CD4-positive, alpha-beta T cell (primary cell): ENCODE measurements at regions not wholly inside any gene's neighbourhood (a gene's known extent, or its start where the extent isn't known, plus 50 kb on each side); places are given as distances from the start of the nearest gene placed in this dataset.

Experiments
- ATAC-seq: fragments of 200-7000 bp; cut with Tn5 transposase; one replicate; pipeline ENCODE4 v1.10.0; 2022; ENCODE audit warnings: mild to moderate bottlenecking; ENCODE audit not compliant: poor library complexity
- CTCF ChIA-PET: fragments of 350-600 bp; sonication (Branson Sonifier 250); formaldehyde crosslinking; loops from one replicate; lab custom pipeline; 2021; ENCODE audit warnings: antibody characterized with exemption, inconsistent platforms; lab: Charles Lee
- POLR2A ChIA-PET: fragments of 350-600 bp; sonication (Branson Sonifier 250); formaldehyde crosslinking; loops from one replicate; lab custom pipeline; 2021; ENCODE audit warnings: antibody characterized with exemption, inconsistent platforms; lab: Charles Lee
- DNase-seq, 14 experiments: peaks; one replicate each; pipeline ENCODE4 v3.0.0-alpha.2; 2013 to 2020; ENCODE audit warnings: mixed read lengths in 2 of 14
- H3K27ac ChIP-seq, 2 donors: one replicate each; pipeline versions ENCODE4 v1.5.1 to v1.7.0; 2013; ENCODE audit warnings: low read length in 2 of 2, low read depth in 1 of 2, mild to moderate bottlenecking in 1 of 2
- H3K27me3 ChIP-seq, 2 experiments: 1 replicate in 1 of 2; 2 replicates in 1 of 2; pipeline versions ENCODE4 v1.6.1 to v1.7.0; 2013; ENCODE audit warnings: low read length in 2 of 2, control low read depth in 1 of 2, mild to moderate bottlenecking in 1 of 2, moderate library complexity in 1 of 2; ENCODE audit not compliant: insufficient read depth in 2 of 2, control insufficient read depth in 1 of 2
- H3K36me3 ChIP-seq: one replicate; pipeline ENCODE4 v1.6.1; 2013; ENCODE audit warnings: low read length, control low read depth; ENCODE audit not compliant: insufficient read depth
- H3K4me1 ChIP-seq: one replicate; pipeline ENCODE4 v1.6.1; 2013; ENCODE audit warnings: low read length, control low read depth; ENCODE audit not compliant: insufficient read depth
- H3K4me3 ChIP-seq: one replicate; pipeline ENCODE4 v1.5.1; 2013; ENCODE audit warnings: mild to moderate bottlenecking, low read length, moderate library complexity
- H3K9me3 ChIP-seq, 2 experiments: 1 replicate in 1 of 2; 2 replicates in 1 of 2; pipeline versions ENCODE4 v1.6.1 to v1.7.0; 2013; ENCODE audit warnings: low read length in 2 of 2, mild to moderate bottlenecking in 2 of 2, control low read depth in 1 of 2, moderate library complexity in 1 of 2; ENCODE audit not compliant: control insufficient read depth in 1 of 2, insufficient read depth in 1 of 2
- H3K27ac Mint-ChIP-seq: one replicate; pipeline ENCODE4 v1.8.0; 2020; ENCODE audit warnings: mixed read lengths
- H3K27me3 Mint-ChIP-seq: one replicate; pipeline ENCODE4 v1.8.0; 2021; ENCODE audit warnings: mixed read lengths
- H3K36me3 Mint-ChIP-seq: one replicate; pipeline ENCODE4 v1.8.0; 2021; ENCODE audit warnings: low read depth, mixed read lengths
- H3K4me1 Mint-ChIP-seq: one replicate; pipeline ENCODE4 v1.8.0; 2021; ENCODE audit warnings: low read depth, mixed read lengths
- H3K4me3 Mint-ChIP-seq: one replicate; pipeline ENCODE4 v1.8.0; 2020; ENCODE audit warnings: mild to moderate bottlenecking, mixed read lengths
- H3K9me3 Mint-ChIP-seq: one replicate; pipeline ENCODE4 v1.8.0; 2020; ENCODE audit warnings: mixed read lengths
- CTCF ChIP-seq: fragments of 200-600 bp; IDR thresholded peaks from one replicate; pipeline ENCODE4 v1.8.0; 2022; ENCODE audit warnings: antibody characterized with exemption, mild to moderate bottlenecking
- intact Hi-C, 2 experiments: fragments of 100-400 bp; cut with DNase I in 1 of 2; cut with micrococcal nuclease in 1 of 2; formaldehyde crosslinking; loops; one replicate each; pipeline versions ENCODE4 v1.15.1 to v1.9.0; 2023 to 2025; cut with DNase I, micrococcal nuclease

- Histone ChIP-seq H3K36me3 (no peaks in the 10 kb centered on the region), H3K4me3 (no peak overlapping the region), H3K27me3 (no peaks in the 10 kb centered on the region), H3K27ac (no peak overlapping the region), H3K9me3 (no peaks in the 10 kb centered on the region), H3K4me1 (no peaks in the 10 kb centered on the region)
- ChIA-PET POLR2A (no interaction called here), CTCF (no interaction called here)
- intact Hi-C loops = no loop called here
- no peak for ATAC-seq
- H3K4me1 Mint-ChIP-seq = no peaks in the 10 kb centered on the region
- DNase-seq = no peak
- no peaks in the 10 kb centered on the region for H3K36me3 Mint-ChIP-seq
- no peak overlapping the region for H3K27ac Mint-ChIP-seq
- no peaks in the 10 kb centered on the region for H3K27me3 Mint-ChIP-seq
- no peak overlapping the region for H3K4me3 Mint-ChIP-seq
- no peak for TF ChIP-seq CTCF
- H3K9me3 Mint-ChIP-seq = no peaks in the 10 kb centered on the region
Measured at GRCh38 chr11:127390465-127390864, 389.9 kb upstream of the KIRREL3 start.

DNA sequence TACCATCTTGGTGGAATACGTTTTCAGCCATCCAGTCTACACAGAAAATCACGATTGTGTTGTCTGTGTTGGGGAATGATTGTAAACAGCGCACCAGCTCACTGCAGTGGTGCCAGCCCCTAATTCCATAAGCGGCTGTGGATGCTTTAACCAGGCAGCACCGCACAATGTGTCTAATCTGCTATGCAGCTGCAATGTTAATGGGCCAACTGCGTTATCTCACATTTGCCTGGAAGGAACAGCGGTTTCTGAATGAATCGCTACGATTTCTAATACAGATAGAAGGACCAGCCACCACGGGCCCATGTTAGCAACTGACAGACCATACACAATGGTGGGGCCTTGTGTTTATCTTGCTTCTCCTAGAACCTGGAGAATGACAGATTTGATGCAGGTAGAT is 384.5 kb upstream of the KIRREL3 start:
- H3K4me1 ChIP-seq = no peaks in the 10 kb centered on the region
- DNase-seq (no peak), ATAC-seq (no peak)
- Mint-ChIP-seq H3K9me3 (no peaks in the 10 kb centered on the region), H3K4me3 (no peak overlapping the region), H3K27me3 (no peaks in the 10 kb centered on the region), H3K27ac (no peak overlapping the region), H3K4me1 (no peaks in the 10 kb centered on the region), H3K36me3 (no peaks in the 10 kb centered on the region)
- no peak for TF ChIP-seq CTCF
- no peak overlapping the region for H3K4me3 ChIP-seq
- H3K27ac ChIP-seq = no peak overlapping the region
- no peaks in the 10 kb centered on the region for H3K36me3 ChIP-seq
- H3K9me3 ChIP-seq = no peaks in the 10 kb centered on the region
- H3K27me3 ChIP-seq = no peaks in the 10 kb centered on the region
- ChIA-PET CTCF (interaction anchor here (0.8 kb wide), 1 partner anchor 9 kb away, joined by 4 read pairs; no protein-coding TSS in a partner anchor), POLR2A (no interaction called here)
- intact Hi-C loops = no loop called here

DNA sequence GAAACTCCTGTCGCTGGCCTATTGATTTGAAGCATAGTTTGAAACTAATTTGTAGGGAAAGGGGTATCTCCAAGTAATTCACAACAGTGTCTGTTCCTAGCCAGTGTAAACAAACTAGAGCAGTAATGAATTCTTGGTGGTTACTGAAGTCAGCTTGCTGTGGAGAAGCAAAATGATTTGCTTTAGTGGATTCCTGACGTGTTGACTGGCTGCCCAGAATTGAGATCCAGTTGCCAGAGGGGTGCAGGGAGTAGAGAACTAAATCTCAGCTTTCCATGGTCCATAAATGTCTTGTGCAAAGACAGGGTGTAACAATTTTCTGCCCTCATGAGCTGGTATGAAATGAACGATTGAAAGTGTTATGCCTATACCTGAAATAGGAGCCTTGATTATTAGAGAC is 382.5 kb upstream of the KIRREL3 start:
- POLR2A ChIA-PET = no interaction called here
- H3K9me3 ChIP-seq = no peaks in the 10 kb centered on the region
- no peaks in the 10 kb centered on the region for H3K27me3 Mint-ChIP-seq
- no peaks in the 10 kb centered on the region for H3K9me3 Mint-ChIP-seq
- intact Hi-C loops = no loop called here
- H3K36me3 ChIP-seq = no peaks in the 10 kb centered on the region
- DNase-seq (no peak), ATAC-seq (no peak)
- H3K27me3 ChIP-seq = no peaks in the 10 kb centered on the region
- no peaks in the 10 kb centered on the region for H3K36me3 Mint-ChIP-seq
- H3K4me3 Mint-ChIP-seq = no peak overlapping the region
- no peak overlapping the region for H3K4me3 ChIP-seq
- H3K4me1 Mint-ChIP-seq = no peaks in the 10 kb centered on the region
- CTCF ChIA-PET = no interaction called here
- no peak overlapping the region for H3K27ac ChIP-seq
- H3K4me1 ChIP-seq = no peaks in the 10 kb centered on the region
- H3K27ac Mint-ChIP-seq = no peak overlapping the region
- no peak for TF ChIP-seq CTCF
